ENCODE measurements at regions not wholly inside any gene's neighbourhood (a gene's known extent, or its start where the extent isn't known, plus 50 kb on each side); places are given as distances from the start of the nearest gene placed in this dataset.

DNA sequence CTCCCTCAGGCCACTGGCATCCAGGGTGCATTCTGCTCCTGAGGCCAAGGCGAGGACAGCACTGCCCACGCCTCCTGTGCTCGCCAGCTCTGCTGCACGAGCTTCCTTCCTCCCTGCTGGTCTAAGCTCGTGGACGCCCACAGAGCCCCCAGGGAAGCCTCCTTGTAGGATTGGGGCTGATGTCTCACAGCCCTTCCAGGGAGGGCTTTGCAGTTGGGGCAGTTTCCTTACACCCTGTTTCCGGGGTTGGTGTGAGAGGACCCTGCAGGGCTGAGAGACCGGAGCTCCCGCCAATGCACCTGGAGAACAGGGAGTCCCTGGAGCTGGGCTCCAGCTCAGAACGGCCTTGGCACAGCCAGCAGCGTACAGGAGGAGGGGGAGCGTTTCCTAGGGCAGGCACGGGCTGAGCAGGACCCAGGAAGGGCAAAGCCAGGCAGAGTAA, 172.4 kb upstream of the PDE10A start:
- no peaks in the 10 kb centered on the region for H3K36me3 ChIP-seq (ENCODE audit: control insufficient read depth in 4 of 4, insufficient read depth in 3 of 4, low read depth in 1 of 4, low read length in 3 of 4)
- DNase-seq (ENCODE audit: low spot score) = no peak
- no peak overlapping the region for H3K4me3 ChIP-seq (ENCODE audit: low read depth in 1 of 3, low read length in 3 of 3)
- 32% methylated on average over 13 of the region's 13 CpGs for WGBS
- H3K27ac ChIP-seq (ENCODE audit: low read depth in 1 of 2, low read length in 2 of 2) = no peak overlapping the region
- no peaks in the 10 kb centered on the region for H3K9me3 ChIP-seq (ENCODE audit: control insufficient read depth in 4 of 4, low read length in 3 of 4)
- TF ChIP-seq SP1 (IDR thresholded peaks at IDR 0.05) (no peak), EGR1 (IDR thresholded peaks at IDR 0.05; ENCODE audit: low read depth in 2 of 2) (no peak), JUND (IDR thresholded peaks at IDR 0.05) (no peak), RAD21 (IDR thresholded peaks at IDR 0.05) (no peak), HNF4G (IDR thresholded peaks at IDR 0.05) (no peak), NR2F2 (IDR thresholded peaks at IDR 0.05) (no peak), RXRA (IDR thresholded peaks at IDR 0.05) (no peak), YY1 (IDR thresholded peaks at IDR 0.05) (no peak), FOXA1 (IDR thresholded peaks at IDR 0.05) (no peak)
- TF ChIP-seq, protein P1, sequence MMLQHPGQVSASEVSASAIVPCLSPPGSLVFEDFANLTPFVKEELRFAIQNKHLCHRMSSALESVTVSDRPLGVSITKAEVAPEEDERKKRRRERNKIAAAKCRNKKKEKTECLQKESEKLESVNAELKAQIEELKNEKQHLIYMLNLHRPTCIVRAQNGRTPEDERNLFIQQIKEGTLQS (IDR thresholded peaks at IDR 0.05) = no peak
- TF ChIP-seq, protein P2, sequence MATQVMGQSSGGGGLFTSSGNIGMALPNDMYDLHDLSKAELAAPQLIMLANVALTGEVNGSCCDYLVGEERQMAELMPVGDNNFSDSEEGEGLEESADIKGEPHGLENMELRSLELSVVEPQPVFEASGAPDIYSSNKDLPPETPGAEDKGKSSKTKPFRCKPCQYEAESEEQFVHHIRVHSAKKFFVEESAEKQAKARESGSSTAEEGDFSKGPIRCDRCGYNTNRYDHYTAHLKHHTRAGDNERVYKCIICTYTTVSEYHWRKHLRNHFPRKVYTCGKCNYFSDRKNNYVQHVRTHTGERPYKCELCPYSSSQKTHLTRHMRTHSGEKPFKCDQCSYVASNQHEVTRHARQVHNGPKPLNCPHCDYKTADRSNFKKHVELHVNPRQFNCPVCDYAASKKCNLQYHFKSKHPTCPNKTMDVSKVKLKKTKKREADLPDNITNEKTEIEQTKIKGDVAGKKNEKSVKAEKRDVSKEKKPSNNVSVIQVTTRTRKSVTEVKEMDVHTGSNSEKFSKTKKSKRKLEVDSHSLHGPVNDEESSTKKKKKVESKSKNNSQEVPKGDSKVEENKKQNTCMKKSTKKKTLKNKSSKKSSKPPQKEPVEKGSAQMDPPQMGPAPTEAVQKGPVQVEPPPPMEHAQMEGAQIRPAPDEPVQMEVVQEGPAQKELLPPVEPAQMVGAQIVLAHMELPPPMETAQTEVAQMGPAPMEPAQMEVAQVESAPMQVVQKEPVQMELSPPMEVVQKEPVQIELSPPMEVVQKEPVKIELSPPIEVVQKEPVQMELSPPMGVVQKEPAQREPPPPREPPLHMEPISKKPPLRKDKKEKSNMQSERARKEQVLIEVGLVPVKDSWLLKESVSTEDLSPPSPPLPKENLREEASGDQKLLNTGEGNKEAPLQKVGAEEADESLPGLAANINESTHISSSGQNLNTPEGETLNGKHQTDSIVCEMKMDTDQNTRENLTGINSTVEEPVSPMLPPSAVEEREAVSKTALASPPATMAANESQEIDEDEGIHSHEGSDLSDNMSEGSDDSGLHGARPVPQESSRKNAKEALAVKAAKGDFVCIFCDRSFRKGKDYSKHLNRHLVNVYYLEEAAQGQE (IDR thresholded peaks at IDR 0.05) = no peak
- TF ChIP-seq, protein P3, sequence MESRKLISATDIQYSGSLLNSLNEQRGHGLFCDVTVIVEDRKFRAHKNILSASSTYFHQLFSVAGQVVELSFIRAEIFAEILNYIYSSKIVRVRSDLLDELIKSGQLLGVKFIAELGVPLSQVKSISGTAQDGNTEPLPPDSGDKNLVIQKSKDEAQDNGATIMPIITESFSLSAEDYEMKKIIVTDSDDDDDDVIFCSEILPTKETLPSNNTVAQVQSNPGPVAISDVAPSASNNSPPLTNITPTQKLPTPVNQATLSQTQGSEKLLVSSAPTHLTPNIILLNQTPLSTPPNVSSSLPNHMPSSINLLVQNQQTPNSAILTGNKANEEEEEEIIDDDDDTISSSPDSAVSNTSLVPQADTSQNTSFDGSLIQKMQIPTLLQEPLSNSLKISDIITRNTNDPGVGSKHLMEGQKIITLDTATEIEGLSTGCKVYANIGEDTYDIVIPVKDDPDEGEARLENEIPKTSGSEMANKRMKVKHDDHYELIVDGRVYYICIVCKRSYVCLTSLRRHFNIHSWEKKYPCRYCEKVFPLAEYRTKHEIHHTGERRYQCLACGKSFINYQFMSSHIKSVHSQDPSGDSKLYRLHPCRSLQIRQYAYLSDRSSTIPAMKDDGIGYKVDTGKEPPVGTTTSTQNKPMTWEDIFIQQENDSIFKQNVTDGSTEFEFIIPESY (IDR thresholded peaks at IDR 0.05) = no peak
- TF ChIP-seq, protein P4, sequence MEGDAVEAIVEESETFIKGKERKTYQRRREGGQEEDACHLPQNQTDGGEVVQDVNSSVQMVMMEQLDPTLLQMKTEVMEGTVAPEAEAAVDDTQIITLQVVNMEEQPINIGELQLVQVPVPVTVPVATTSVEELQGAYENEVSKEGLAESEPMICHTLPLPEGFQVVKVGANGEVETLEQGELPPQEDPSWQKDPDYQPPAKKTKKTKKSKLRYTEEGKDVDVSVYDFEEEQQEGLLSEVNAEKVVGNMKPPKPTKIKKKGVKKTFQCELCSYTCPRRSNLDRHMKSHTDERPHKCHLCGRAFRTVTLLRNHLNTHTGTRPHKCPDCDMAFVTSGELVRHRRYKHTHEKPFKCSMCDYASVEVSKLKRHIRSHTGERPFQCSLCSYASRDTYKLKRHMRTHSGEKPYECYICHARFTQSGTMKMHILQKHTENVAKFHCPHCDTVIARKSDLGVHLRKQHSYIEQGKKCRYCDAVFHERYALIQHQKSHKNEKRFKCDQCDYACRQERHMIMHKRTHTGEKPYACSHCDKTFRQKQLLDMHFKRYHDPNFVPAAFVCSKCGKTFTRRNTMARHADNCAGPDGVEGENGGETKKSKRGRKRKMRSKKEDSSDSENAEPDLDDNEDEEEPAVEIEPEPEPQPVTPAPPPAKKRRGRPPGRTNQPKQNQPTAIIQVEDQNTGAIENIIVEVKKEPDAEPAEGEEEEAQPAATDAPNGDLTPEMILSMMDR (IDR thresholded peaks at IDR 0.05; ENCODE audit: low read depth, low read length, missing input control) = no peak
- TF ChIP-seq, protein P5, sequence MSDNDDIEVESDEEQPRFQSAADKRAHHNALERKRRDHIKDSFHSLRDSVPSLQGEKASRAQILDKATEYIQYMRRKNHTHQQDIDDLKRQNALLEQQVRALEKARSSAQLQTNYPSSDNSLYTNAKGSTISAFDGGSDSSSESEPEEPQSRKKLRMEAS (IDR thresholded peaks at IDR 0.05) = no peak
- H3K4me1 ChIP-seq (ENCODE audit: control insufficient read depth in 4 of 4, insufficient read depth in 4 of 4, low read length in 3 of 4) = peaks cover 6 to 25% (median 20%) of the 10 kb centered on the region in 4 donors
- no peaks in the 10 kb centered on the region for H3K27me3 ChIP-seq (ENCODE audit: control insufficient read depth in 4 of 4, insufficient read depth in 4 of 4, low read length in 3 of 4)
- no peak overlapping the region for H3K9ac ChIP-seq (ENCODE audit: low read depth in 1 of 2, low read length in 2 of 2)

DNA sequence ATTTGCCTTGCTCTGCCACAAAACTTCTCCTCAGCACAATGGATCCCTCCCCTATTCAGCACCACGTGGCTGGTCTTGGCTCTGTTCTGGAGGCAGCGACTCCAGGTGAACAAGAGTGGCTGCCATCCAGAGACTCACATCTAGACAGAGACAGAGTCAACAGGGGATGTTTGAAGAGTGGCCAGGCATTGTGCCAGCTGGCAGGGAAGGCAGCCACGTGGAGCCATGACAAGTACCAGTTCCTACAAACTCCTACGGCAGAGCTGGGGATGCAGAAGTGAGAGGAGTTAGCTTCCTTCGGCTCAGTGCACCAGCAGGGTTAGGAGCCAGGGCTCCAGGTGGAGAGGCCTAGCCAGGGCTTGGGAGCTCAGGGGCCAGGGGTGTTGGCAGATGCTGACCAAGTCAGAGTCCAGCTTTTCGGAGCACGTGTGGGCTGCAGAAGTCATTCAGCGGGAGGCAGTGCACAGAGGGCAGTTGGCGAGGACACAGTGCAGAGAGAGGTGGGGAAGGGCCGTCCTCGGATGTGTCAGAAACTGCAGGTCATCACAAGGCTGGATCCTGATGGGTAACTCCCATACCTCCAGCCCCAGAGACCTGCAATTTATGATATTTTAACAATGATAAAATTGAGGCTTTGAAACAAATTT, 171.7 kb upstream of the PDE10A start:
- WGBS = 21% methylated on average over 11 of the region's 11 CpGs
- no peak overlapping the region for H3K27ac ChIP-seq (ENCODE audit: low read depth in 1 of 2, low read length in 2 of 2)
- H3K27me3 ChIP-seq (ENCODE audit: control insufficient read depth in 4 of 4, insufficient read depth in 4 of 4, low read length in 3 of 4) = no peaks in the 10 kb centered on the region
- no peaks in the 10 kb centered on the region for H3K36me3 ChIP-seq (ENCODE audit: control insufficient read depth in 4 of 4, insufficient read depth in 3 of 4, low read depth in 1 of 4, low read length in 3 of 4)
- DNase-seq (ENCODE audit: low spot score) = peak; percentile 67
- H3K9ac ChIP-seq (ENCODE audit: low read depth in 1 of 2, low read length in 2 of 2) = no peak overlapping the region
- no peak overlapping the region for H3K4me3 ChIP-seq (ENCODE audit: low read depth in 1 of 3, low read length in 3 of 3)
- peaks cover 5 to 22% (median 19%) of the 10 kb centered on the region in 4 donors for H3K4me1 ChIP-seq (ENCODE audit: control insufficient read depth in 4 of 4, insufficient read depth in 4 of 4, low read length in 3 of 4)
- no peaks in the 10 kb centered on the region for H3K9me3 ChIP-seq (ENCODE audit: control insufficient read depth in 4 of 4, low read length in 3 of 4)
- TF ChIP-seq YY1 (IDR thresholded peaks at IDR 0.05) (peak; percentile 77), HNF4A (conservative IDR thresholded peaks at IDR 0.05) (peak; percentile 64 to 73), RXRA (IDR thresholded peaks at IDR 0.05) (peak in 1 of 2 donors; percentile 85), SP1 (IDR thresholded peaks at IDR 0.05) (no peak), GABPA (IDR thresholded peaks at IDR 0.05 in 1 of 2, conservative IDR thresholded peaks at IDR 0.05 in 1 of 2) (no peak), RAD21 (IDR thresholded peaks at IDR 0.05) (no peak), FOXA1 (IDR thresholded peaks at IDR 0.05) (peak; percentile 99), JUND (IDR thresholded peaks at IDR 0.05) (peak in 1 of 2 donors; percentile 53)
- TF ChIP-seq, protein P2 (IDR thresholded peaks at IDR 0.05) = peak; percentile 52
- TF ChIP-seq, protein P5 (IDR thresholded peaks at IDR 0.05) = peak; percentile 86
- TF ChIP-seq, protein P3 (IDR thresholded peaks at IDR 0.05) = no peak
